Right renal pelvis (tissue), 4 donors: ENCODE measurements at regions not wholly inside any gene's neighbourhood (a gene's known extent, or its start where the extent isn't known, plus 50 kb on each side); places are given as distances from the start of the nearest gene placed in this dataset.

ENCODE experiments used
- DNase-seq, 4 donors: peaks; one replicate each; pipeline ENCODE4 v3.0.0-alpha.2; 2013; ENCODE audit warnings: low read depth in 4 of 4, low spot score in 3 of 4, missing footprints in 1 of 4

- DNase-seq = no peak
These were observed 318.5 kb downstream of the INHBA start for GRCh38 chr7:41384418-41384817.

GRCh38 chr7:41383596-41383995 lies 319.3 kb downstream of the INHBA start:
- no peak for DNase-seq

GRCh38 chr7:41378156-41378555 lies 324.7 kb downstream of the INHBA start:
- no peak for DNase-seq

GRCh38 chr7:41375582-41375981 lies 327.3 kb downstream of the INHBA start:
- DNase-seq = no peak

- no peak for DNase-seq
These were observed 328.6 kb downstream of the INHBA start for GRCh38 chr7:41374150-41374848.

- DNase-seq = peak in 1 of 4 donors; percentile 5
These were observed 334.7 kb downstream of the INHBA start for GRCh38 chr7:41367967-41368882.

- no peak for DNase-seq
These were observed 351.8 kb downstream of the INHBA start for GRCh38 chr7:41351091-41351490.

- DNase-seq = no peak
These were observed 356.0 kb downstream of the INHBA start for GRCh38 chr7:41346878-41347277.

GRCh38 chr7:41339913-41340676 lies 362.8 kb downstream of the INHBA start:
- DNase-seq = no peak

GRCh38 chr7:41336981-41337380 lies 365.9 kb downstream of the INHBA start:
- DNase-seq = no peak

- DNase-seq = no peak
These were observed 366.4 kb downstream of the INHBA start for GRCh38 chr7:41336455-41336952.

GRCh38 chr7:41334071-41334862 lies 368.6 kb downstream of the INHBA start:
- DNase-seq = no peak

GRCh38 chr7:41333511-41333910 lies 369.4 kb downstream of the INHBA start:
- no peak for DNase-seq

GRCh38 chr7:41331194-41331593 lies 371.7 kb downstream of the INHBA start:
- no peak for DNase-seq

- no peak for DNase-seq
These were observed 374.3 kb downstream of the INHBA start for GRCh38 chr7:41328544-41328943.

GRCh38 chr7:41328131-41328530 lies 374.8 kb downstream of the INHBA start:
- DNase-seq = no peak

GRCh38 chr7:41326616-41327015 lies 376.3 kb downstream of the INHBA start:
- DNase-seq = no peak

- no peak for DNase-seq
These were observed 379.1 kb downstream of the INHBA start for GRCh38 chr7:41323806-41324205.

GRCh38 chr7:41319581-41319980 lies 383.3 kb downstream of the INHBA start:
- no peak for DNase-seq

GRCh38 chr7:41316410-41316809 lies 386.5 kb downstream of the INHBA start:
- no peak for DNase-seq
